Neuronal stem cell (in vitro differentiated cells): ENCODE measurements at regions not wholly inside any gene's neighbourhood (a gene's known extent, or its start where the extent isn't known, plus 50 kb on each side); places are given as distances from the start of the nearest gene placed in this dataset.

ENCODE experiments used
- DNase-seq: peaks from one replicate; pipeline ENCODE4 v3.0.0-alpha.2; 2013; ENCODE audit warnings: low spot score
- H2AFZ ChIP-seq: one replicate; pipeline ENCODE4 v1.6.1; 2013; ENCODE audit warnings: mild to moderate bottlenecking, low read length, inconsistent platforms
- H2AK5ac ChIP-seq: 2 replicates; pipeline ENCODE4 v1.6.1; 2013; ENCODE audit warnings: low read depth, mild to moderate bottlenecking, inconsistent platforms, low read length, moderate library complexity, mixed read lengths
- H2BK120ac ChIP-seq: 2 replicates; pipeline ENCODE4 v1.6.1; 2013; ENCODE audit warnings: low read depth, mild to moderate bottlenecking, inconsistent platforms, low read length, moderate library complexity, mixed read lengths
- H2BK12ac ChIP-seq: one replicate; pipeline ENCODE4 v1.6.1; 2013; ENCODE audit warnings: low read length, inconsistent platforms
- H2BK15ac ChIP-seq: 2 replicates; pipeline ENCODE4 v1.6.1; 2013; ENCODE audit warnings: mild to moderate bottlenecking, low read length, inconsistent platforms, mixed read lengths
- H2BK5ac ChIP-seq: one replicate; pipeline ENCODE4 v1.6.1; 2013; ENCODE audit warnings: inconsistent platforms, mild to moderate bottlenecking, low read length, moderate library complexity
- H3K14ac ChIP-seq: one replicate; pipeline ENCODE4 v1.6.1; 2013; ENCODE audit warnings: low read length, inconsistent platforms
- H3K18ac ChIP-seq: 2 replicates; pipeline ENCODE4 v1.6.1; 2013; ENCODE audit warnings: low read length, inconsistent platforms
- H3K23ac ChIP-seq: 2 replicates; pipeline ENCODE4 v1.6.1; 2013; ENCODE audit warnings: low read depth, mild to moderate bottlenecking, mixed read lengths, low read length, inconsistent platforms; ENCODE audit not compliant: poor library complexity
- H3K27ac ChIP-seq: replicated peaks from 3 replicates; pipeline ENCODE4 v1.5.1; 2013; ENCODE audit warnings: low read length, inconsistent platforms
- H3K27me3 ChIP-seq, 3 experiments: 2 replicates each; pipeline ENCODE4 v1.6.1; 2013; ENCODE audit warnings: low read length in 3 of 3, mild to moderate bottlenecking in 2 of 3, inconsistent platforms in 1 of 3, low read depth in 1 of 3, mixed read lengths in 1 of 3, moderate library complexity in 1 of 3; ENCODE audit not compliant: control insufficient read depth in 3 of 3, insufficient read depth in 3 of 3
- H3K36me3 ChIP-seq, 2 donors: replicated peaks in 1 of 2; 2 replicates each; pipeline ENCODE4 v1.6.1; 2013; ENCODE audit warnings: low read length in 2 of 2; ENCODE audit not compliant: control insufficient read depth in 2 of 2, insufficient read depth in 2 of 2
- H3K4ac ChIP-seq: 2 replicates; pipeline ENCODE4 v1.6.1; 2013; ENCODE audit warnings: inconsistent platforms, mild to moderate bottlenecking, low read length, moderate library complexity
- H3K4me1 ChIP-seq, 2 donors: 1 replicate in 1 of 2; 2 replicates in 1 of 2; pipeline ENCODE4 v1.6.1; 2013; ENCODE audit warnings: low read length in 2 of 2, low read depth in 1 of 2; ENCODE audit not compliant: control insufficient read depth in 2 of 2, insufficient read depth in 1 of 2
- H3K4me2 ChIP-seq: one replicate; pipeline ENCODE4 v1.6.1; 2013; ENCODE audit warnings: mild to moderate bottlenecking, low read length, inconsistent platforms; ENCODE audit not compliant: insufficient read depth, poor library complexity, severe bottlenecking
- H3K4me3 ChIP-seq, 2 donors: 2 replicates each; pipeline ENCODE4 v1.5.1; 2013; ENCODE audit warnings: low read length in 2 of 2, mild to moderate bottlenecking in 2 of 2, inconsistent platforms in 1 of 2, moderate library complexity in 1 of 2
- H3K79me1 ChIP-seq: one replicate; pipeline ENCODE4 v1.6.1; 2013; ENCODE audit warnings: low read depth, mild to moderate bottlenecking, inconsistent platforms, low read length, moderate library complexity
- H3K9ac ChIP-seq: one replicate; pipeline ENCODE4 v1.6.1; 2013; ENCODE audit warnings: mild to moderate bottlenecking, low read depth, low read length, inconsistent platforms; ENCODE audit not compliant: poor library complexity
- H3K9me3 ChIP-seq, 2 donors: replicated peaks in 1 of 2; 2 replicates each; pipeline versions ENCODE3 to v1.6.1; 2013; ENCODE audit warnings: low read length in 2 of 2, mild to moderate bottlenecking in 2 of 2, inconsistent platforms in 1 of 2, low read depth in 1 of 2, mixed read lengths in 1 of 2, moderate library complexity in 1 of 2; ENCODE audit not compliant: control insufficient read depth in 2 of 2, insufficient read depth in 1 of 2
- H4K8ac ChIP-seq: one replicate; pipeline ENCODE4 v1.6.1; 2013; ENCODE audit warnings: low read depth, mild to moderate bottlenecking, inconsistent platforms, low read length, moderate library complexity
- H4K91ac ChIP-seq: one replicate; pipeline ENCODE4 v1.6.1; 2013; ENCODE audit warnings: low read length, low read depth, mild to moderate bottlenecking, inconsistent platforms; ENCODE audit not compliant: poor library complexity
- WGBS, 2 donors: extraction: QIAGEN DNeasy Blood & Tissue Kit; methylation state at CpG; one replicate each; pipeline ENCODE4 v1.1.7; 2013; ENCODE audit warnings: missing lambda C conversion rate in 2 of 2, mixed read lengths in 1 of 2; ENCODE audit not compliant: insufficient read length in 2 of 2, insufficient replicate concordance in 1 of 2; ENCODE audit errors: extremely low coverage in 2 of 2; 5-methylcytosine and 5-hydroxymethylcytosine counted together

DNA sequence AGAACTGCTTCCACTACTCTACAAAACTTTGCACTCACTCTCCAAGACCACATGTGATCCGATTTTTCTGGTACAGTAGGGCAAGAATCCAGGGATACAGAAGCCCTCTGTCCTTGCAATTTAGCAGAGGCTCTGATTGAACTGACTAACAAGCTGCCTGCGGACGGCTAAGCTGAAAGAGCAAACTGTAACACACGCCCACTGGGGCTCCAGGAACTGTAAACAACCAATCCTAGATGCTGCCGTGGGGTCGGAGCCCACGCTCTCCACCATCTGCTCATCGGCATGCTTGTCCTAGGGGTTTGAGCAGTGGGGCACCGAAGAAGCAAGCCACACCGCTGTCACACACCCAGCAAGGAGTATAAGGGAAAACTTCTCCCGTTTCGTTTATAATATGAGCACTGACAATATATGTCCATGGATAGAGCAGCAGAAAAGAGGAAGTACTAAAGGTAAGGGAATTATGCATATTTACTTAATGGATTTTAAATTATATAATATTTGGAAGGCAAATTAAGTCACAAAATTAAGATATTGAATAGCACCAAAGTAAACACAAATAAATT is 634.4 kb upstream of the POT1 start:
- Histone ChIP-seq H3K4me3 (no peak overlapping the region), H3K27ac (no peak overlapping the region), H3K4me2 (no peak overlapping the region), H2BK120ac (no peak overlapping the region), H3K23ac (no peak overlapping the region), H2BK5ac (no peak overlapping the region), H3K14ac (no peak overlapping the region), H3K9me3 (no peaks in the 10 kb centered on the region), H3K27me3 (no peaks in the 10 kb centered on the region), H3K79me1 (no peaks in the 10 kb centered on the region), H3K4me1 (no peaks in the 10 kb centered on the region), H2AK5ac (no peak overlapping the region), H3K4ac (no peak overlapping the region), H4K91ac (no peak overlapping the region), H4K8ac (no peak overlapping the region), H3K36me3 (no peaks in the 10 kb centered on the region), H3K18ac (peak overlapping the region; percentile 38), H2BK12ac (no peak overlapping the region), H3K9ac (no peak overlapping the region), H2AFZ (peak overlapping the region; percentile 63), H2BK15ac (no peak overlapping the region)
- WGBS, 2 donors, result no CpG with 5 or more reads among the region's 12 CpGs
- DNase-seq, result no peak

- Histone ChIP-seq H3K4me3 (no peak overlapping the region), H2BK12ac (no peak overlapping the region), H2AK5ac (no peak overlapping the region), H3K9me3 (no peaks in the 10 kb centered on the region), H2AFZ (peak overlapping the region; percentile 63), H3K27me3 (no peaks in the 10 kb centered on the region), H3K4ac (no peak overlapping the region), H3K4me2 (no peak overlapping the region), H2BK5ac (no peak overlapping the region), H2BK15ac (no peak overlapping the region), H3K4me1 (no peaks in the 10 kb centered on the region), H3K9ac (no peak overlapping the region), H3K27ac (no peak overlapping the region), H3K79me1 (no peaks in the 10 kb centered on the region), H3K14ac (no peak overlapping the region), H4K8ac (no peak overlapping the region), H4K91ac (no peak overlapping the region), H3K23ac (no peak overlapping the region), H3K18ac (no peak overlapping the region), H3K36me3 (no peaks in the 10 kb centered on the region), H2BK120ac (no peak overlapping the region)
- WGBS, 2 donors, result no CpG with 5 or more reads among the region's 9 CpGs
- no peak for DNase-seq
These were observed 633.9 kb upstream of the POT1 start for GRCh38 chr7:125563557-125563956.

DNA sequence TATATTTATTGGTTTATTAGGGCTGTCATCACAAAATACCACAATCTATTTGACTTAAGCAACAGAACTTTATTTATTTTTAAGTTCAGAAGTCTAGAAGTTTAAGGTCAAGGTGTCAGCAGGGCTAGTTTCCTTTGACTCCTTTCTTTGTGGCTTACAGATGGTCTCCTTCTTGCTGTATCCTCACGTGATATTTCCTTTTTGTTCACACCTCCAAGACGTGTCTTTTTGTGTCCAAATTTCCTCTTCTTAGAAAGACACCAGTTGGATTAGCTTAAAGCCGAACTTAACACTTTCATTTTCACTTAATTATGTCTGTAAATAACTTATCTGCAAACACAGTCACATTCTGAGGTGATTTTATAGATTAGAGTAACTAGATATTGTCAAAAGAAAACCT is 631.4 kb upstream of the POT1 start:
- H3K9me3 ChIP-seq, result no peaks in the 10 kb centered on the region
- whole genome bisulfite sequencing, 2 donors, result no CpG with 5 or more reads among the region's 3 CpGs
- H3K27me3 ChIP-seq, result no peaks in the 10 kb centered on the region
- no peak overlapping the region for H4K8ac ChIP-seq
- no peak overlapping the region for H2BK5ac ChIP-seq
- no peaks in the 10 kb centered on the region for H3K79me1 ChIP-seq
- no peak overlapping the region for H2BK15ac ChIP-seq
- H3K4me2 ChIP-seq, result no peak overlapping the region
- no peak overlapping the region for H2AFZ ChIP-seq
- no peak overlapping the region for H4K91ac ChIP-seq
- H2BK12ac ChIP-seq, result no peak overlapping the region
- no peaks in the 10 kb centered on the region for H3K36me3 ChIP-seq
- H2AK5ac ChIP-seq, result no peak overlapping the region
- DNase-seq, result no peak
- H3K9ac ChIP-seq, result no peak overlapping the region
- H2BK120ac ChIP-seq, result no peak overlapping the region
- no peak overlapping the region for H3K4me3 ChIP-seq
- H3K4ac ChIP-seq, result no peak overlapping the region
- no peak overlapping the region for H3K18ac ChIP-seq
- no peak overlapping the region for H3K14ac ChIP-seq
- no peak overlapping the region for H3K27ac ChIP-seq
- H3K23ac ChIP-seq, result no peak overlapping the region
- no peaks in the 10 kb centered on the region for H3K4me1 ChIP-seq

- Histone ChIP-seq H3K23ac (no peak overlapping the region), H3K4me2 (no peak overlapping the region), H3K9me3 (no peaks in the 10 kb centered on the region), H2BK5ac (no peak overlapping the region), H3K27me3 (no peaks in the 10 kb centered on the region), H3K9ac (no peak overlapping the region), H3K36me3 (no peaks in the 10 kb centered on the region), H2BK120ac (no peak overlapping the region), H3K27ac (no peak overlapping the region), H4K91ac (no peak overlapping the region), H3K4me1 (no peaks in the 10 kb centered on the region), H2AK5ac (no peak overlapping the region), H3K18ac (no peak overlapping the region), H3K79me1 (no peaks in the 10 kb centered on the region), H2AFZ (no peak overlapping the region), H3K4me3 (no peak overlapping the region), H2BK12ac (no peak overlapping the region), H3K4ac (no peak overlapping the region), H4K8ac (no peak overlapping the region), H3K14ac (no peak overlapping the region), H2BK15ac (no peak overlapping the region)
- DNase-seq, result no peak
- no CpG with 5 or more reads among the region's 2 CpGs for WGBS, 2 donors
These were observed 630.3 kb upstream of the POT1 start for GRCh38 chr7:125559921-125560320.
